ACHN (cell line): ENCODE measurements at regions not wholly inside any gene's neighbourhood (a gene's known extent, or its start where the extent isn't known, plus 50 kb on each side); places are given as distances from the start of the nearest gene placed in this dataset.
A peak's percentile ranks its signal among the peaks of the same experiment; 100 is the strongest.
"Not testable (repeated sequence)": the region's sequence is repeated elsewhere in the genome, so short reads cannot be mapped to it uniquely, and the experiment has no call there.

ENCODE experiments used
- DNase-seq: peaks from one replicate; pipeline ENCODE4 v3.0.0-alpha.2; 2015
- in situ Hi-C: cut with HindIII; loops from 2 replicates; pipeline ENCODE4 v1.10.0; 2017; ENCODE audit warnings: low sequenced_read_pairs, low pct_ligation_motif_present, low pct_unique_long_range_greater_than_20kb

DNA sequence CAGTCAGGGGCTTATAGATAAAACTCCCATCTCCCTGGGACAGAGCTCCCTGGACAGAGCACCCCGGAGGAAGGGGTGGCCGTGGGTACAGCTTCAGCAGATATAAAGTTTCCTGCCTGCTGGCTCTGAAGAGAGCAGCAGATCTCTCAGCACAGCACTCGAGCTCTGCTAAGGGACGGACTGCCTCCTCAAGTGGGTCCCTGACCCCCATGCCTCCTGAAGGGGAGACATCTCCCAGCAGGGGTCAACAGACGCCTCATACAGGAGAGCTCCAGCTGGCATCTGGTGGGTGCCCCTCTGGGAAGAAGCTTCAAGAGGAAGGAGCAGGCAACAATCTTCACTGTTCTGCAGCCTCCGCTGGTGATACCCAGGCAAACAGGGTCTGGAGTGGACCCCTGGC is 142.1 kb downstream of the OXSM start:
- in situ Hi-C loops, result not testable (repeated sequence)

DNA sequence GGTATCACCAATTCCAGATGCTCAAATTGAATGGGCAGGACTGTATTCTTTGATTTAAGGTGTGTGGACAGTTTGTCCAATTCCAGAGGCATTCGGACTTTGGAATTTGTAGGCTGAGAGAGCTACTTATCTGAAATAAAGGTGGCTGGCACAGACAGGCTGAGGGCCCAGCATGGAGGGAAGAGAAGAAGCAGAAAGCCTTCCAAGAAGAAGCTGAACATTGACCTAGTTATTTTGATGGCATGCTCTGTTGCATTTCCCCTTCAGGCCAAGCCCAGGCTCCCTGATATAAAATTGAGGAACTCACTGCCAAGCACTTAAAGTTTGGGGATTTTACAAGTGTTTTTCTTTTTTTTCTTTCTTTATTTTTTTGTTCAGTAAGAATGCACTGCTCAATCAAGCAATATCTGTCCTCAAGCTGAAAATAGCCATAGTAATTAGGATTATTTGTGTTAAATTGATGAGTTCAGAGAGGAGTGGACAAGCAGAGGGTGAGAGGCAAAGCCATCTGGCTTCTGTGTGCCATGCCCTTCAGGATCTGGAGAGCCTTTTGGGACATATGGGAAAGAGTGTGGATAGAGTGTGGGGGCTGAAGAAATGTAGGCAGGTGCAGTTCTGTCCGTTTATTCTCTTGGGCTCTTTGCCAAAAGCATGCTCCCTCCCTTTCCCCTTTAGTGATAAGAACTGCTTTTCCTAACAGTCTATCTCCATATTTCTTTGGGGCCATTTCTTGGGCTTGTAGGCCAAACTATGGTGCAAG is 148.9 kb downstream of the OXSM start:
- in situ Hi-C loops, result no loop called here
- no peak for DNase-seq

More for the DNA sequence above, 142.1 kb downstream of the OXSM start:
- not testable (repeated sequence) for DNase-seq

DNA sequence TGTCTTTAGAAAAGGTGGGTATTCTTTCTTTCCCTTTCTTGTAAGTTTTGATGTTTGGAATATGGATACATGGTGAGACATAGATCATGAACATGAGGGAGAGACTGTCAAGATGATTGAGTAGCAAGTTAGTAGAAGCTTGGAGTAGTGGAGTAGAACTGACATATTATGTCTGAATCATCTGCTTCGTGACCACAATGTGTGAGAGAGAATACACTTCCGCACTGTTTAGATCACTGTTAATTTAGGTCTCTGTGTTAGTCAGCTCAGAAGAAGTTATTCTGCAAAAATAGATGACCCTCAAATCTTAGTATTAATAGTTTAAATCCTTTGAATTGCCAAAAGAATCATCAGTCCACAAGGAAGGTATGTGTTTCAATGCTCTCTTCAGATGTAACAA is 151.0 kb downstream of the OXSM start:
- in situ Hi-C loops, result no loop called here
- no peak for DNase-seq

DNA sequence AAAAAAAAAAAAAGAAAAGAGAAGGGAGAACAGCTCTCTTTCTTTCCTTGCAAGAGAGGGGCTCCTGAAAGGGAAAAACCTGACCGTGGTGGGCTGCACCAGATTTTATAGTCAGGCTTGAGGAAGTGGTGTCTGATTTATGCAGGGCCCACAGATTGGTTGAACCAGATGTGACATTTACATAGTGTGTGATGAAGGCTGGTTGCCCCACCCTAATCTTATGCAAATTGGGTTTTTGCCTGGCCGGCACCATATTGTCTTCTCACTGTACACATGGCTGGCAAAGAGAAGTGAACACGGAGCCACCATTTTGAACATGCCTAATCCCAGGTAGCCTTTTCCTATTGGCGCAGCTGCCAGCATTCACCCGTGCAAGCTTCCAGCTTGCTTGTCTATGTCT is 154.4 kb downstream of the OXSM start:
- DNase-seq, result no peak
- in situ Hi-C loops, result no loop called here

DNA sequence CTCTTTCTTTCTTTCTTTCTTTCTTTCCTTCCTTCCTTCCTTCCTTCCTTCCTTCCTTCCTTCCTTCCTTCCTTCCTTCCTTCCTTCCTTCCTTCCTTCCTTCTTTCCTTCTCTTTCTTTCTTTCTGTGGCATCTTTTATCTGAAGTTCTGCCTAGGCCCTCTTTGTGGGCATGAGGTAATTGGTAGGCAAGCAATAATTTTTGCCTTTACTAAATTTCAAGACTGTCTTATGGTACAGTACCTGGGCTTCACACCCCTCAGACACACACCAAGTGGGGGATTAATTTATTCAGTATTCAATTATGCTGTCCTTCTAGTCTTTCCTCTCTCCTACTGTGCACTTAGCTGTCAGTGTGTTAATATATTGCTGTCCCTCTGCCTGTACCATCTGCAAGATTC is 155.5 kb downstream of the OXSM start:
- no peak for DNase-seq
- in situ Hi-C loops, result no loop called here

DNA sequence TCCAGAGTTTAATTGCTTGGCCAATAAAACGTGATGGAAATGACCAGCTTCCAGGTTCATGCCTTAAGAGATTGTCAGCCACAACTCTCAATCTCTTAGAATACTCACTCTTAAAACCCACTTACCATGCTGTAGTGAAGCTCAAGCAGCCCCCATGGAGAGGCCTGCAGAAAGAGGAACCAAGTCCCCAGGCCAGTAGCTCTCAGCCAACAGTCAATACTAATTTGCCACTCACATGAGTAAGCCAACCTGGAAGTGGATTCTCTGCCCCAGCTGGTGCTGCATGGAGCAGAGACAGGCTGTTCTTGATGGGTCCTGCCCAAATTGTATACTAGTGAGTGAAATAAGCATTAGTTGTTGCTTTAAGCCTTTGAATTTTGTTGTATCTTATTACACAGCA is 155.9 kb downstream of the OXSM start:
- DNase-seq, result no peak
- in situ Hi-C loops, result no loop called here

DNA sequence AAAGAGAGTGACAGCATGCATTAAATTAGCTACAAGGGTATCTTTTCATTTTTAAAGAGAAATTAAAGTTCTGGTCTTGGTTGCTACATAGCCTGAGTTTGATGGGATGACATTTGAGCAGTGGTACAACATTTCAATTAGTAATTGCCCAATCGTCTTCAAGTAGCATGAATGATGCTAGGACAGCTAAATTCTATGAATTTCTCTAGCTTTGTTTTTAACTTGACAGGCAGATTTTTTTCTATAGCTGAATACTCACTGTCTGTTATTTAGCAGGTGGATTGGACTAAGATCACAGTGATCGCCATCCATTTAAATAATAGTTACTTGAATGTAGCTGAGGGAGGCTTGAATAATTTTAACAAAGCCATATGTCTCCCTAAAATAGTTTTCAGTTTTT is 162.2 kb downstream of the OXSM start:
- in situ Hi-C loops, result no loop called here
- no peak for DNase-seq

DNA sequence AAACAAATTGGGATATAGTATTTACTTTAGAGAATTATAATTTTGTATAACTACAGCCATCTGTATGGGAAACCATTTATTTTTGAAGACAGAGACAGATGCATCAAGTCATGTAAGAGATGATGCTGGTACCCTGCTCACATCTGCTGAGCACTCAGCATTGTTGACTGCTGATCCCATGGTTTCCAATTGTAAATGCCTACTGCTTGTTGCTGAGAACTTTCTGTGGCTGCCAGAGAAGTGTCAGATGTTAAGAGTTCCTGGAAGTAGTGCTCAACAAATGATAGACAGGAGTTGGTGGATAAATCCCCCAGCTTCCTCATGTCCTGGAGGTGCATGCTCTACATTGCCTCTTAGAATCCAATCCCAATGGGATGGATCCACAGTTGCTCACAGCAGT is 167.1 kb downstream of the OXSM start:
- no peak for DNase-seq
- in situ Hi-C loops, result no loop called here

DNA sequence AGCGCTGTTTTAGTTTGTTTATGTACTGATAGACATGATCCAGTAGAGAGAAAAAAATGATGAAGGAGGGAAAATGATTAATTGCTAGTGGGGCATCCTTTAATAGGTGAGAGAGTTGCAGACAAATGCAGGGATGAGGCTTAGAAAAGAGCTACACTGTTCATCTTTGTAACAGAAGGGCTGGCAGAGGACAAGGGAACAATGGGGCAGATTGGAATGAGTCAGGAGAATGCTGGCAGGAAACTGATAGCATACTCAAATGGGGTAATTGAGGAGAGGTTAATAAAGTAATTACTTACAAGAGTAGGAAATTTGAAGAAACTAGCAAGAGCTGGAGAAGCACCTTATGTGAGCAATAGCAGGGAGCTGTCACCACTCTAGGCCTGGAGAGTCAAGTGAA is 170.9 kb downstream of the OXSM start:
- no peak for DNase-seq
- in situ Hi-C loops, result no loop called here

DNA sequence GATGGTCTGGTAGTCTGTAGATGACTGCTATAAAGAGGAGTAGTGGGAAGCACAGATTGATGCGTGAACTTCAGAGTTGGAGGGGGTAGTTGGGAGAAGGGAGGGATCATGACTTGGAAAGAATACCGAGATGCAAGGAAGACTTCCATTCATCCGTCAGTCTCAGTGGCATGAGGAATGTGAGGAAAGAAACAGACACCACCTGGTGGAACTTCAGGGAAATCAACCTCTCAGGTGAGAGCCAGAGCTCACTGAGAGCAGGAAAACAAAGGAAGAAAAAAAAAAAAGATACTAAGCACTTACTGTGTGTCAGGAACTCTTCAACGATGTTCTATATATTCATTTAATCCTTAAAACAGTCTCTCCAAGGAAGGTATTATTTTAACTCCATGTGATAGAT is 172.4 kb downstream of the OXSM start:
- in situ Hi-C loops, result no loop called here
- DNase-seq, result peak; percentile 5

DNA sequence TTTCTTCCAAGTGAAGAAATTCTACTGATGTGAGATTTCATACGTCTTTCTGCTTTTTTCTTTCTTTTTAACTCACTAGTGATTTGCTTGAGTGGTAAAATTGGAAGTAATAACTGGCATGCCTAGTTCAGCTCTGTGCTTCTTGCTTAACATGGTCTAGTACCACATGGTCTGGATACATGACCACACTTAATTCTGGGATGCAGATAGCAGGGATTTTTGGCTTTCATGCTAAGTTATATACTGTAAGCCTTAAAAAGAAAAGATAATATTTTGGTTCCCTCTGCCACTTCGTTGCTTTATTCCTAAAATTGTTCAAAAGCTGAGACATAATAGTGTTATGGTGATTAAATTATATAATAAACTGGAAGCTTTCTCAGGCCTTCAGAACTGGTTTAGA is 174.3 kb downstream of the OXSM start:
- in situ Hi-C loops, result no loop called here
- DNase-seq, result no peak

DNA sequence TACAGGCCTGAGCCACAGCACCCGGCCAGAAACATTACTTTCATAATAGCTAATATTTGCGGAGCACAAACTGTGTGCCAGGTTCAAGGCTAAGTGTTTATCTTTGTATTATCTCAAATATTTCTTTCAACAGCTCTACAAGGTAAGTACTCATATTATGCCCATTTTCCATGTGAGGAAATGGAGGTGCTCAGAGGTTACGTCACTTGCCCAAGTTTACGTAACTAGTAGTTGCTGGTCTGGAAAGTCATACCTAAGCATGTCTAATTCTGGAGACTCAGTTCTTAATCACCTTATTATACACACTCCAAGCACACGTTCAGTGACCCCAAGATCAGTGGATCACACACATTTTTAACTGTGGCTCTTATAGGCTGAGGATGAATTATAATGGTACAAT is 177.5 kb downstream of the OXSM start:
- in situ Hi-C loops, result no loop called here
- no peak for DNase-seq

DNA sequence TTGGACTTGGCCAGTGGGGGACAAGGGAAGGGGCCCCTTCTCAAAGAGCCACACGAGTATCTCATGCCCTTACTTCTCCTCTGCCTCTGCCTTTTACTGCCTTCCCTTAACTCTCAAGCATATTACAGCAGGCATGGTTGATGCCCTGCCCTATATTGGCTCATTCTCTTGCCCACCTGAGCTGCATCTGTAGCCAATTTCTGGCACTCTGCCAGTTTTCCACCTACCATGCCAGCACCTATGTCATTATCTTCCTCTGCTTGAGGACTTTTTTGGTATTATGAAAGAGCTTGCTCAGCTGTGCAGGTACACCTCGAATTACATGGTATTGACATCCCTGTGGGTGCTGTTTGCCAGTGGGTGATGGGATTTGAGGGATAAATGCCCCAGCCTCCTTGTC is 181.8 kb downstream of the OXSM start:
- in situ Hi-C loops, result no loop called here
- DNase-seq, result no peak

DNA sequence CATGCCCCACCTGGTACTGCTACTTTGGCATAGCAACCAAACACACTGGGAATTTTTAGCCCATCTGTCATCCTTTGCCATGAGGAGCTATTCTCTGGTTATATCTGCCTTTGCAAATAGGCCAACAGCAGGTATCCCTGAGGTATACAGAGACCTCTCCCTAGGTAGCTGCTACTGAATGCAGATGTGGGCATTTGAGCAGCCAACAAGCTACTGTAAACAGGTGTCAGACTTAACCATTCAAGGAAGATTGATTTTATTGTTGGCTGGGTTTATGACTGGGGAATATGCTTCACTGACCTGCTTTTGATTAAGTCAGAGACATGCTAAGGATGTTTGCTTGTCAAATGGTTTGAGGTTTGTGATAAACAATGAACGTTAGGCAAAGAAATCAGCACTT is 183.2 kb downstream of the OXSM start:
- in situ Hi-C loops, result no loop called here
- DNase-seq, result no peak

DNA sequence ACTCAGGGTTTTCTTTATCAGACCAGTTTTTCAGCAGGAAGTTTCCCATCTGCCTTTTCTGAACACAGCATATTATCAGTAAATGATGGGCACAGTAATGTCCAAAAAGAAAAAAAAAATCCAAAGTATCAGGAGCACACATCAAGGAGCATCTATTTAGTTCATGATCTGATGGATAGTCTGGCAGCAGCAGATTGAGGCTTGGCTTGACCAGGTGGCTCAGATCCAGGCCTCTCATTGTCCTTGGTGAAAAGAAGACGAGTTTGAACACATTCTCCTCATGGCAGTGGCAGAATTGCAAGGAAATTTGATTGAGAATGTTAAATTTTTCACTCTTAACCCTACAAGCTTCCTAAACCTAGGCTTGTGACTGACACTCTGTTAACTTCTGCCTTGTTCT is 192.9 kb downstream of the OXSM start:
- no peak for DNase-seq
- in situ Hi-C loops, result no loop called here

DNA sequence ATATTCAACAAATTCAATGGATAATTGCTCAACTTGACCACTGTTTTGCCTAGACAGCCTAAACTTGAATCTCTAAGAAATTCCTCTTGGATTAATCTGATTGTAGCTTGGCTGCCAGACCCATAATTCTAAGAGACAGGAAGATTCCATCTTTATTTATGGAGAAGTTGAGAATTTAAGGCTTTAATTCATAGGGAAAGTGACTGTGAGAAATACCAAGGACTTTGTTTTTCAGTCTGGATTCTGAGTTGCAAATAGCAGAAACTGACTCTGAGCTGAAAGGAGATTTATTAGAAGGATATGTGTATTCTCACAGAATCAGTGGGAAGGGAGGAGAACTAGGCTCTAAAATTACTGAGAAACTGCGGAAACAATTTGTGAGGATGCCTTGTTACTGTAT is 195.7 kb downstream of the OXSM start:
- in situ Hi-C loops, result no loop called here
- no peak for DNase-seq

DNA sequence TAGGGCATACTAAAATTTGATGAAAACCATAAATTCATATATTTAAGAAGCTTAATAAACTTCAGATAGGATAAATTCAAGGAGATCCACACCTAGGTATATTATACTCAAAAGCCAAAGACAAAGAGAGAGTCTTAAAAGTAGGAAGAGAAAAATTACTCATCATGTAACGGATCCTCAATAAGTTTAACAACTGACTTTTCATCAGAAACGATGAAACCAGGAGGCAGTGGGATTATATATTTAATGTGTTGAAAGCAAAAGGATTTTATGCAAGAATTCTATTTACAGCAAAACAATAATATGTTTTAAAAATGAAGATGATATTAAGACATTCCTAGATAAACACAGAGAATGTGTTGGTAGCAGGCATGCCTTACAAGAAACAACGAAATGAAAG is 202.7 kb downstream of the OXSM start:
- in situ Hi-C loops, result no loop called here

DNA sequence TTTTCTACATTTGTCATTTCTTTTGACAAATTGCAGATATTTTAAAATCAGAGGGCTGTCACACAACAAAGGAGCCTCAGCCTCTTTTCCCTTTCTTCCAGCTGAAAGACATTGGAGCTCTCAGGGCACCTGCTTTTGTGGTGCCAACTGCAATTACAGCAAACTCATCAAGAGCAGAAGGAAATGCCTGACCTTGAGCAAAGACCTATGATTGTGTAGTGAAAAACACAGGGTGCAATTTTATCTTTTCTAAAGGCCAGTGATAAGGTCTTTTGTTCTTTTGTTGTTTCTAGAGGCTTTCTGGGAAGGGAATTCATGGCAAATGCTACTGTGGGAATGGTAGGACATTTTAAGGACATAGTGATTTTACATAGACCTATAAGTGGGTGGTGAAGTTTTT is 214.3 kb downstream of the OXSM start:
- in situ Hi-C loops, result no loop called here
- no peak for DNase-seq

More for the DNA sequence above, 202.7 kb downstream of the OXSM start:
- no peak for DNase-seq

DNA sequence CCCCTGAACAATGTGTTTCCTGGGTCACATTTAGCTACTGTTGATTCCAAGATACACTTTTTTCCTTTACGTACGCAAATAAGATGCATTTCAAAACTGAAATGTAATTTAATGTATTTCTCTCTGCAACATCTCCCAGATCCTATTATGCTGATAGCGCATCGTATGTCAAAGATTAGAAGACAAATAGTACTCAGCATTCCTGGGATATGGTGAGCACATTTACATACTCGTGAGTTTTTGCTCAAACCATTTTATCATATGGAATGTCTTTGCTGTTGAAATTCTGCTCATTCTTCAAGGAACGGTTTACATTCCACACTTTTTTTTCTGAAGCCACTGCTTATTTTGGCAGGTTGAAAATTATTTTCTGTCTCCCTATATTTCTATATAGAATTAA is 221.4 kb downstream of the OXSM start:
- in situ Hi-C loops, result no loop called here
- no peak for DNase-seq

DNA sequence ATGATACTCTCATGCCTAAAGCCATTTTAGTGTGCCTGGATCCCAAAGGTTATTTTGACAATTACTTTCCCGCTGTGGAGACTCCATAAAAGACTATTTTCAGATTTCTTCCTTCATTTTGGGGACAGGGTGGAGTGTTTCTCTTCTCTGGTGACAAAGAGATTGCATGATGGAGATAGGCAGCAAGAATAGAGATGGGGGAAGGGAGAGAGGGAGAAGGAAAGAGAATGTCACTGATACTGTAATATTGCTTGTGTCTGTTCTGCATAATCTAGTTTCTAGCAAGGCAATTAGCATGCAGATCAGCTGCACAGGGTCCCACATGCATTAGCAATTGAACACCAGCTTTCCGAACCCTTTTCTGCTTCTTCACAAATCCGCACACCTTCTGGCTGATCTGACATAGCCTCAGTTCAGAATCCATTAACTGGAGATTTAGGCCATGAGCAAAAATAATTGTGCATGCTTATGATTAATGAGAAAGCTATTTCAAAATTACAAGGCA is 222.4 kb downstream of the OXSM start:
- DNase-seq, result no peak

DNA sequence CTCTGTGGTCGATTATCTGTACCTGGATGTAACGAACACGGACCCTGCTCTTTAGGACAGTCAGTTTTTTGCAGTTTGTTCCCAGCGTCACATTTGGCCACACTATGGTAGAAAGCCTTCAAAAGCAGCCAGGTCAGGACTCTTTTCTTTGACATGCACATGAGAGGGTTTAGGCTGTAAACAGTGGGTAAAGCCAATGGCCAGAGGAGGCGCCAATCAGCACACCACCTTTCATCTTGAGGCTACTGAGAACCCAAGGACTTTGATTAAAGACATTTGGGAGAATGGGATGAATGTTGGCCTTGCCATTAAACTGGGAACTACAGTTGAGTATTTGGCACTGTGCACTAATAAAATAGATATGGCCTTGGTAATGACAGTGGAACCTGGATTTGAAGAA is 225.9 kb downstream of the OXSM start:
- no peak for DNase-seq

More for the DNA sequence above, 222.4 kb downstream of the OXSM start:
- in situ Hi-C loops, result no loop called here

More for the DNA sequence above, 225.9 kb downstream of the OXSM start:
- in situ Hi-C loops, result no loop called here
